ENCODE measurements at regions not wholly inside any gene's neighbourhood (a gene's known extent, or its start where the extent isn't known, plus 50 kb on each side); places are given as distances from the start of the nearest gene placed in this dataset.

- no peak for DNase-seq
- 69% methylated on average over 10 of the region's 22 CpGs; no CpG with 5 or more reads in 1 of the 2 donors for WGBS, 2 donors
- H3K4me3 ChIP-seq, result no peak overlapping the region
- TF ChIP-seq CTCF (IDR thresholded peaks at IDR 0.05) (no peak), POLR2A (IDR thresholded peaks at IDR 0.05) (no peak)
- intact Hi-C loops (cut with DNase I), result no loop called here
- no peaks in the 10 kb centered on the region for H3K36me3 ChIP-seq
- no peaks in the 10 kb centered on the region for H3K4me1 ChIP-seq
- H3K27me3 ChIP-seq, result peaks cover 0 to 5% (median 0%) of the 10 kb centered on the region in 4 donors
- H3K9me3 ChIP-seq, result no peaks in the 10 kb centered on the region
- no peak overlapping the region for H3K27ac ChIP-seq
These were observed 1022.8 kb downstream of the BRD1 start for GRCh38 chr22:48804811-48805301.

GRCh38 chr22:48803948-48804810, 1023.5 kb downstream of the BRD1 start:
- TF ChIP-seq CTCF (IDR thresholded peaks at IDR 0.05), result no peak
- Histone ChIP-seq H3K4me1 (no peaks in the 10 kb centered on the region), H3K27me3 (peaks cover 0 to 5% (median 0%) of the 10 kb centered on the region in 4 donors), H3K27ac (no peak overlapping the region), H3K9me3 (no peaks in the 10 kb centered on the region), H3K4me3 (no peak overlapping the region), H3K36me3 (no peaks in the 10 kb centered on the region)
- no peak for DNase-seq
- WGBS, 2 donors, result 77 to 83% methylated on average over 4 to 5 of the region's 25 CpGs
- intact Hi-C loops (cut with DNase I), result no loop called here

GRCh38 chr22:48803171-48803947, 1024.3 kb downstream of the BRD1 start:
- no peak overlapping the region for H3K27ac ChIP-seq
- peaks cover 0 to 7% (median 0%) of the 10 kb centered on the region in 4 donors for H3K27me3 ChIP-seq
- 52 to 92% methylated on average over 4 to 9 of the region's 19 CpGs for WGBS, 2 donors
- DNase-seq, result no peak
- H3K9me3 ChIP-seq, result no peaks in the 10 kb centered on the region
- intact Hi-C loops (cut with DNase I), result no loop called here
- H3K4me3 ChIP-seq, result no peak overlapping the region
- no peak for TF ChIP-seq POLR2A (IDR thresholded peaks at IDR 0.05)
- TF ChIP-seq CTCF (IDR thresholded peaks at IDR 0.05), result no peak
- H3K4me1 ChIP-seq, result no peaks in the 10 kb centered on the region
- H3K36me3 ChIP-seq, result no peaks in the 10 kb centered on the region

- Histone ChIP-seq H3K4me3 (no peak overlapping the region), H3K9me3 (no peaks in the 10 kb centered on the region), H3K4me1 (no peaks in the 10 kb centered on the region), H3K27ac (no peak overlapping the region), H3K36me3 (no peaks in the 10 kb centered on the region), H3K27me3 (peaks cover 0 to 11% (median 0%) of the 10 kb centered on the region in 4 donors)
- TF ChIP-seq POLR2A (IDR thresholded peaks at IDR 0.05) (no peak), CTCF (IDR thresholded peaks at IDR 0.05) (no peak)
- no peak for DNase-seq
- WGBS, 2 donors, result 68 to 79% methylated on average over 10 to 15 of the region's 19 CpGs
- intact Hi-C loops (cut with DNase I), result no loop called here
These were observed 1025.1 kb downstream of the BRD1 start for GRCh38 chr22:48802576-48802975.

Measured in esophagus squamous epithelium (tissue), 5 donors.